ENCODE measurements at regions not wholly inside any gene's neighbourhood (a gene's known extent, or its start where the extent isn't known, plus 50 kb on each side); places are given as distances from the start of the nearest gene placed in this dataset.
"Not testable (repeated sequence)": the region's sequence is repeated elsewhere in the genome, so short reads cannot be mapped to it uniquely, and the experiment has no call there.

DNA sequence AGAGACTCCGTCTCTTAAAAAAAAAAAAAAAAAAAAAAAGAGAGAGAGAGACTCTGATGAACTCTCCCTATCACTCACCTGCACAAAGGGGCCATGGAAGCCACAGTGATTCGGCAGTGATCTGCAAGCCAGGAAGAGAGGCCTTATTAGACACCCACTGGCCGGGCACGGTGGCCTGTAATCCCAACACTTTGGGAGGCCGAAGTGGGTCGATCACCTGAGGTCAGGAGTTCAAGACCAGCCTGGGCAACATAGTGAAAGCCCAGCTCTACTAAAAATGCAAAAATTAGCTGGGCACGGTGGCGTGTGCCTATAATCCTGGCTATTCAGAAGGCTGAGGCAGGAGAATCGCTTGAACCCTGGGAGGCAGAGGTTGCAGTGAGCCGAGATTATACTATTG, 198.5 kb upstream of the WSCD1 start:
- no peak for DNase-seq

DNA sequence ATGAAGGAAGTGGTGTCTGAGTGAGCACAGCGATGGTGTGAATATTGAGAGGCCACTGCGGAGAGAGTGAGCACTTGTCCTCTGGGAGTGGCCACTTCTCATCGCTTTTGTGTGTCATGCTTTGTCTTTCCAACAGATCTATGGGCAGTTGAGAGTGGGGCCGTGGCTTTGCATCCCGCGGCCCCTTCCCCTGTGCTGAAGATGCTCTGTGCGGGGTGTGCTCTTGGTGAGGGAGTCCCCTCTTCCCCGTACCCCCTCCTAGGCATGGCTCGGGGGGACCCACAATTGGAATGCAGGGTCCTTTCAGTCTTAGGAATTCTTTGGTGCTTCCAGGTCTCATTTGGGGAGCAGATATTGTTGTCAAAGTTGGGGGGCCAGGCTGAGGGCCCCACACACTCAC, 197.3 kb upstream of the WSCD1 start:
- no peak for DNase-seq

DNA sequence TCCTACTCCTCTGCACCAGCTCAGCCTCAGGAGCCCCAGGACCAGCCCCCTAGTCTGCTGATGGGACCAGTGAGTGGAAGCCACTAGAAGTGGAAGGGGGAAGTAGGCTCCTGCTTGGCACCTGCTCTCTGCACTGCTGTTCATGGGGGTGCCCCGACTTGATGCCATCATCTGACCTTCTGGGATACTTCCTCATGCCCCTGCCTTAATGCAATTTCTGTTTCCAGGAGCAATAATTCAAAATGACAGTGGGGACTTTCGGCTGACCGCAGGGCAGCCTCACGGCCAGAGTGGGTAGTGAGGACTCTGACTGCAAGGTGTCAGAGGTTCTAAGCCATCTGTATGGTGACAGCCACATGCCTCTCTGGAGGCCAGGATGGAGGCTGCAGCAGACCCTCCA, 196.4 kb upstream of the WSCD1 start:
- DNase-seq, result no peak

DNA sequence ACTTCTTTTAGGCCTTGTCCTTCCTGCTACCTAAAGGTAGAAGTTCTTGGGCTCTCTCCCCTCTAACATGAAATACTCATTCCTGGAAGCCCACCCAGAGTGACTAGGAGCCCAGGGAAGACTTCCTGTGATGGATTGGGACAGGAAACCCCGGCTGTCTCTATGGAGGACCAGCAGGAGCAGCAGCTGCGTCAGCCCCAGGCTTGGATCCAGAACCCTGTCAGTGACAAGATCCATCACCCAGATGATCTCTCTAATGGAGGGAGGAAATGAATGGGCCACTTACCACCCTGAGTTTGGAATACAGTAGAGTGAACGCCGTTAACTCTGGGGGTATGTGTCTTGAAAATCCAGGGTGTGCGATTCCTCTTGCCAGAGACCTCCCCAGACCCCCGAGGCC, 195.7 kb upstream of the WSCD1 start:
- no peak for DNase-seq

- DNase-seq, result no peak
Measured at GRCh38 chr17:5877366-5877765, 192.8 kb upstream of the WSCD1 start.

GRCh38 chr17:5877948-5878347, 192.2 kb upstream of the WSCD1 start:
- no peak for DNase-seq

DNA sequence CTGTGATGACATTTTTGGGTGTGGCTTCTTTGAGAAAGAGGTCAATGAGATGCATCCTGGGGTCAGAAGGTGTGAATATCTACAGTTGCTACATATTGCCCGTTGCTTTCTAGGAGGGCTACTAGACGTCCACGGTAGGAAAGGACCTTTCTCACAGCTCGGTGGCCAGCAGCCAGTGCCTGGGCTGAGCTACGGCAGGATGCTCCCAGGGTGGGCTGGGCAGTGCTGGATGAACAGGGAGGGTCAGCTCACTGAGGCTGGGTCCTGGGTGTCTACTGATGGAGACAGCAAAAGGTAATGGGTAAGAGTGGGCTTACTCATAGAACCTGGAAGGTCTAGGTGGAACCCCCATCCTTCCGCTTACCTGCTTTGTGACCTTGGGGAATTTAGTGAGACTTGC, 188.3 kb upstream of the WSCD1 start:
- no peak for DNase-seq

GRCh38 chr17:5883775-5884665, 186.2 kb upstream of the WSCD1 start:
- DNase-seq, result no peak

DNA sequence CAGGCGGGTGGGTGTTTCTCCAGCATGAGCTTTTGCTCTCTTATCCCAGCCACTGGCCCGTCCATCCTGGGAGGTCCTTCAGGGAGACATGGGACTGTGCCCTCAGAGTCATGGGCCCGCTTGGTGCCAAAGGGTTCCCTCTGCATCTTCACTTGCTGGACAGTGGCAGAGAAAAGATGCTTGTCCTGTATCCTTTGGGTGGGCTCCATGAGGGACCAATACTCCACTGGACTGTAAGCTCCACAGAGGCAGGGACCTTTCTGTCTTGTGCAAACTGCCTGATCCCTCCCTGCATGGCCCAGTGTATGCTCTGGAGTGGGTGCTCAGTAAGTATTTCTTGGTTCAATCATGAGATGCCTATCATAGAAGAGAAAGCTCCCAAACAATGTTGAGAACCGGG, 184.8 kb upstream of the WSCD1 start:
- DNase-seq, result no peak

- no peak for DNase-seq
Measured at GRCh38 chr17:5888811-5889210, 181.4 kb upstream of the WSCD1 start.

DNA sequence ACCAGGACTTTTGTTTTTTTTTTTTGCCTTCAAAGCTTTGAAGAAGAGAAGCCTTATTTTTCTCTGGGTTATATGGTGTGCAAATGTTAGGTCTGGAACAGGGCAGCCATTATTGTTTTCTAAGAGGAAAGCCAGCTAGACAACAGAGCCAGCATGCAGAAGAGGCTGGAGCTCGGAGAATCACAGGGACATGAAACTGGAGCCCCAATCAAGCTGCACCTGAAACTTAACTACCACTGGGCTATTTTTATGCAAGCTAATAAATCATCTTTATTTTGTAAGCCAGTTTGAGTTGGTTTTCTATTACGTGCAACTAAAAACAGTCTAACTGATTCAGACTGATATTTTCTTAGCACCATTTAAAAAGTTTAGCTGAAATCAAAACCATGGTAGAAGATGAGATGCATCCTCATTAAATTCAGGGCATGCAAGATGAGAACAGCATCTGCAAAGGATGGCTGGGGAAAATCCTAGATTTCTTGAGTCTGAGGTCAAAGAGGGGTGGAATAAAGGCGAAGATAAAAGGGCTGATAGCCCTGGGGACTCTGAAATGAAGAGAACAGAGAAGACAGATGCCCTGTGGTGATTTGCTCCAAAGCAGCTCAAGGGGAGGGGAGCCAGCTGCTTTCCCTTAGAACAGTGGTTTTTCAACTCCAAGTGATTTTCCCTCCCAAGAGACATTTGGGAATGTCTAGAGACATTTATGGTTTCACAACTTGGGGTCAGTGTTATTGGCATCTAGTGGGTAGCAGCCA, 177.1 kb upstream of the WSCD1 start:
- DNase-seq, result no peak

DNA sequence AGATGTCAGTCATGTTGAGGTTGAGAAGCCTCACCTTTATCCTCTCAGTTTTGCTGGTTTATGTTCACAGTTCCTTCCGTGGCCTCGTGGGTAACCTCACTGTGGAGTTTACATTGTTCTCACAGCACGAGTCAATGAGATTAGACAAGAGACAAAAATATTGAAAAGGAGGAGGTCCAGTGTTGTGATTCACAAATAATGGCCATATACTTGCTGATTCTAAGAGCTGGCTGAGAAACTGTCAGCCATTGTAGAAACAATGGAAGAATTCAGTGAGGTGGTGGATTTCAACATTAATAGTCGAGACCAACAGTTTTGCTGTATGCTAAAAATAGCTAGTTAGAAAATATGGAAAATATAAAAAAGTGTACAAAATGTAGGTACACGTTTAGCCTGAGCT, 176.4 kb upstream of the WSCD1 start:
- DNase-seq, result no peak

DNA sequence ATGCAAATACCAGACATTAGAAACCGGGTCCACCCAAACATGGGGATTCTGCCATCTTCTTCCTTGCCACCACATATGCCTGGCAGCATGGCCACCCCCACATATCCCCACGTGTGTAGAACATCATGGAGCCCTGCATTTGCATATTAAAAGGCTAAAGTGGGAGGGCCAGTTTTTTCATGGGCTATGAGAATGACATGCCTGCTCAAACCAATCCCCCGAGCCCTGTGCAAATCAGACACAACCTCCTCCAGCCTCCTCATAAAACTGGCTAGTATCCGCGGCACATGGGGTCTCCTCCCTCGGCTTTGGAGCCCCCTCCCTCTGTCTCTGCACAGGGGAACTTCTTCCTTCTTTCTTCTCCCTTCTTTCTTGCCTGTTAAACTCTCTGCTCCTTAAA, 174.9 kb upstream of the WSCD1 start:
- no peak for DNase-seq

DNA sequence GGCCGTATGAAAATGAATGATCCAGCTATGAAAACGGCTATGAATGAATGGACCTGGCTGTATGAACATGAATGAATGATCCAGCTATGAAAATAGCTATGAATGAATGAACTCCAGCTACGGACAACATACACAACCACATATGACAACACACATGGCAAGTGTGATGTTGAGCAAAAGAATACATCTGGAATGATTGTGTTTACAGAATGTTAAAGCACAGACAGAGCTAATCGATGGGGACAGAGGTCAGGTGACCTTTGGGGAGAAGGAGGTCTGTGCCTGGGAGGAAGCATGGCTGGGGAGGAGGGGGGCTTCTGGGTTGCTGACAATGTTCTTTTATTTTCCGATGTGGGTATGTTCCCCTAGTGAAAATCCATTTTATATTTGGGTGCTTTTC, 174.0 kb upstream of the WSCD1 start:
- DNase-seq, result no peak

GRCh38 chr17:5897275-5897911, 172.8 kb upstream of the WSCD1 start:
- DNase-seq, result no peak

- DNase-seq, result not testable (repeated sequence)
Measured at GRCh38 chr17:5897981-5898380, 172.2 kb upstream of the WSCD1 start.

GRCh38 chr17:5898406-5898805, 171.8 kb upstream of the WSCD1 start:
- no peak for DNase-seq

GRCh38 chr17:5899496-5900195, 170.5 kb upstream of the WSCD1 start:
- no peak for DNase-seq

- DNase-seq, result no peak
Measured at GRCh38 chr17:5901731-5902130, 168.4 kb upstream of the WSCD1 start.

DNA sequence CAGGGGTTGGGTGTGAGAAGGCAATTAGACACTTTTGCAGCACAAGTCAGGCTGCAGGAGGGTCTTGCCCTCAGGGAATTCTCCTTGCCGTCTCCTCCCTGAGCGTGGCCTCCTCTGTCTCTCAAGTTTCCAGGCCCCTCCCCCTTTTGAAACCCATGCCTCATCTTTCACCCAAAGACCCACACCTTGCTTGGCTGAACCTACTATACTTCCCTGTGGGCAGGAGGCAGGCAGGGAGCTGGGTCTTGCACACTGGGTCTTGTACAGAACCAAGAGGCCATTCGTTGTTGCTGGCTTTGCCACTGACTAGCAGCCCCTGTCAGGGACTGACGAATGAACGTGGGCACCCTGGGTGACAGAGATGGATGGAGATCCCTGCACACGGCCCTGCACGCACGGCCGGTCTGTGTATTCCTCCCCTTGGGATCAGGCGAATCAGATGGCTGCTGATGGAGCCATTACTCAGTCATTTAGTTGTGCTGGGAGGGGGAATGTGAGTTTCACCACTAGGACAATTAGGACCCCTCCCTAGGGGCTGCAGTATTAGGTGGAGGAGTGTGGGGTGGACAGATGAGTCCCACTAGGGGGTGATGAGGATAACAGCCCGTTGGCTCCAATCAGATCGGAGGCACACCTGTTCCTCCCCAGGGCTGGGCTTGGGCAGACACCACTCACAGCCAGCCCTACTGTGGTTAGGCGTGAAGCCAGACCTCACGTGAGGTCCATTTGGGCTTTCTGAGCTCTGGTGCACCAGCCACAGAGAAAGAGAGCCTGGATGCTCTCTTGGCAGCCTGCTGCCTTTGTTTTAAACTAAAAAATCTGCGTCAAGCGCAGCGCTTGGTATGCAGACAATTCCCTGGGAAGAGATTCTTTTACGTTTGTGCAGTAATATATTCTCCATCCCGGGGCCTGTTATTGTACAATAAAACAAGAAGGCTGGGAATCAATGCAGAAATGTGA, 167.7 kb upstream of the WSCD1 start:
- DNase-seq, result no peak

- DNase-seq, result no peak
Measured at GRCh38 chr17:5911919-5912318, 158.3 kb upstream of the WSCD1 start.

DNA sequence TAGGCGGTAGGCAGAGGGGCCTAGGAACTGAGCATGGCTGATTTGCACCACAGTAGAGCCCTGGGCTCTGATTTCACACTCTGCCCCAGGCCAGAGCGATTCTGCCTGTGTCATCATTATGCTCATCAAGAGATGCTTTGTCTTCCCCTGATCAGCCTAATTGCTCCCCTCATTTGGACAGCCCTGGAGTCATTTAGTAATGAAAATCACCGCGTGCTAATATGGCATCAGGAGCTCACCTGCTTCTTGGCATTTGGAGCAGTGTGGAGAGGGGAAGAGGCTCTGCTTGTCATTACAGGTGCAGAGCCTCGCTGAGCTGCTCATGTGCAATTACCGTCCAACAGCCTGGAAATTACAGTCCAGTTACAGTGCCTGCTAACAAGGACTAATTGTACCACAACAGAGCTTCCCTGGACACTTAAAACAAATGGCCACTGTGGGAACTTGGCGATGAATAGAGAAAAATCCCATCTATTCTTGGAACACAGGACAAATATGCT, 157.1 kb upstream of the WSCD1 start:
- no peak for DNase-seq
